SK-N-MC (cell line): ENCODE measurements at regions not wholly inside any gene's neighbourhood (a gene's known extent, or its start where the extent isn't known, plus 50 kb on each side); places are given as distances from the start of the nearest gene placed in this dataset.

Source experiments
- DNase-seq: peaks from one replicate; pipeline ENCODE4 v3.0.0-alpha.2; 2011; ENCODE audit warnings: low read depth, low spot score
- H3K27ac ChIP-seq: fragments of 200-600 bp; sonication (generic); 2 replicates; pipeline ENCODE4 v1.5.1; 2016; ENCODE audit warnings: mixed run types
- H3K36me3 ChIP-seq: fragments of 200-600 bp; sonication (generic); 2 replicates; pipeline ENCODE4 v1.6.1; 2017; ENCODE audit warnings: antibody characterized with exemption, low read length, mixed read lengths; ENCODE audit not compliant: insufficient read depth
- H3K4me3 ChIP-seq: fragments of 200-600 bp; sonication (generic); 2 replicates; pipeline ENCODE4 v1.5.1; 2016
- H3K9ac ChIP-seq: fragments of 200-600 bp; sonication (generic); 2 replicates; pipeline ENCODE4 v1.8.0; 2017; ENCODE audit warnings: mixed run types, mixed read lengths; ENCODE audit not compliant: insufficient read length
- H3K9me3 ChIP-seq: fragments of 200-600 bp; sonication (generic); 2 replicates; pipeline ENCODE4 v1.6.1; 2017; ENCODE audit warnings: low read depth, mild to moderate bottlenecking, antibody characterized with exemption, low read length, moderate library complexity, mixed read lengths
- EZH2 ChIP-seq: fragments of 200-600 bp; sonication (generic); IDR thresholded peaks from one replicate; pipeline ENCODE4 v1.6.1; 2017; ENCODE audit warnings: antibody characterized with exemption
- FOXP2 ChIP-seq: optimal IDR thresholded peaks from 2 replicates; pipeline ENCODE3; 2011; ENCODE audit warnings: mild to moderate bottlenecking, moderate library complexity; ENCODE audit not compliant: insufficient read depth; ENCODE audit errors: extremely low read length, control extremely low read depth
- POLR2AphosphoS5 ChIP-seq: IDR thresholded peaks from 2 replicates; pipeline ENCODE4 v1.6.1; 2012; ENCODE audit warnings: mild to moderate bottlenecking, low read depth, low read length, borderline replicate concordance

DNA sequence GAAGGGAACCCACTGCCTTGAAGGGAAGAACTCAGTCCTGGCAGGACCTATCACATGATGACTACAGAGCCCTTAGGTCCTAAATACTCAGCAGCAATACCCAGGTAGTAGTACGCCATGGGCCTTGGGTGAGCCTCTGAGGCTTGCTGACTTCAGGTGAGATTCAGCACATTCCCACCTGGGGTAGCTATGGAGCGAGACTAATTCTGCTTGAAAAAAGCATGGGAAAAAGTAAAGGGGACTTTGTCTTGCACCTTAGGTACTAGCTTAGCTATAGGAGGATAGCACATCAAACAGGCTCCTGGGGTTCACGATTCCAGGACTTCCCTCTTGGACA, 98.2 kb upstream of the MEOX2 start:
- Histone ChIP-seq H3K4me3 (no peak overlapping the region), H3K36me3 (no peaks in the 10 kb centered on the region), H3K27ac (no peak overlapping the region), H3K9me3 (no peaks in the 10 kb centered on the region), H3K9ac (no peak overlapping the region)
- TF ChIP-seq FOXP2 (no peak), EZH2 (no peak), POLR2AphosphoS5 (no peak)
- DNase-seq: no peak

DNA sequence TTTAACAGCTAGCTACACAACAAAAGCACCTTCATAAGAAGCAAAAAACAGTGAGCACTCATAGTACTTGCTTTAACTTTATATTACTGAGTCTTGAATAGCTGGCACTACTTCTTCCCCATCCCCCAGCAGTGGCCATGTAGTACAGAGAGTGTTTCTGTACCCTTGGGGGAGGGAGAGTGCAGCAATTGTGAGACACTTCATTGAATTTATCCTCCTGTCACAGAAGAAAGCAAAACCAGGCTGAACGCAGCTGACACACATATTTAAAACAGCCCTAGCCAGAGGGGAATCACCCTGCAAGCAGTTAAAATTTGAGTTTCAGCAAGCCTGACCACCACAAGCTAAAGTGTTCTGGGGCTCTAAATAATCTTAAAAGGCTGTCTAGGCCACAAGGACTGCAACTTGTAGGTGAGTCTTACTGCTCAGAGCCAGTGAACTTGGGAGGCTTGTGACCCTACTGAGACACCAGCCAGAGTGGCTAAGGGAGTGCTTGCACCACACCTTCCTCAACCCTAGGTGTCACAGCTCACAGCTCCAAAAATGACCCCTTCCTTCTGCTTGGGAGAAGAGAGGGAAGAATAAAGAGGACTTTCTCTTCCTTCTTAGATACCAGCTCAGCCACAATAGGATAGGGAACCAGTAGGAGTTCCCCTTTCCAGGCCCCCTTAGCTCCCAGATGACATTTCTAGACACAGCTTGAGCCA, 97.7 kb upstream of the MEOX2 start:
- no peak overlapping the region for H3K9ac ChIP-seq
- H3K36me3 ChIP-seq: no peaks in the 10 kb centered on the region
- H3K9me3 ChIP-seq: no peaks in the 10 kb centered on the region
- no peak for TF ChIP-seq EZH2
- TF ChIP-seq POLR2AphosphoS5: no peak
- no peak for TF ChIP-seq FOXP2
- H3K27ac ChIP-seq: no peak overlapping the region
- H3K4me3 ChIP-seq: peak overlapping the region; percentile 48
- DNase-seq: no peak

DNA sequence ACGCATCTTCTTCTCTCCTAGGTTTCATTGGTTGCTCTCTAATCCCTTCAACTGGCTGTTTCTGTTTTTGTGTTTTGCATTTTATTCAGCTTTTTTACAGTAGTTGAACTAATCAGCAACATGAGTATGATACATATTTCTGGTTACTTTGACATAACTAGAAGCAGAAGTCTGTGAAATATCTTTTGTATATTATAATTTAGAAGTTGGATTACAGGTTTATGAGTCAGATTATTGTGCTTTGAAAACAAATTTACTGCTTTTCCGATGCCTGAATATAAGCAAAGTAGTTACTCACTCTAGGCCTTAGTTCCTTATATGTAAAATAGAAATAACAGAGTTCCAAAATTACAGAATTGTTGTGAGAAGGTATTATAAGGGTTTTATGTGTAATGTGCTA, 96.2 kb upstream of the MEOX2 start:
- TF ChIP-seq FOXP2 (no peak), POLR2AphosphoS5 (no peak), EZH2 (no peak)
- no peak for DNase-seq
- H3K27ac ChIP-seq: no peak overlapping the region

DNA sequence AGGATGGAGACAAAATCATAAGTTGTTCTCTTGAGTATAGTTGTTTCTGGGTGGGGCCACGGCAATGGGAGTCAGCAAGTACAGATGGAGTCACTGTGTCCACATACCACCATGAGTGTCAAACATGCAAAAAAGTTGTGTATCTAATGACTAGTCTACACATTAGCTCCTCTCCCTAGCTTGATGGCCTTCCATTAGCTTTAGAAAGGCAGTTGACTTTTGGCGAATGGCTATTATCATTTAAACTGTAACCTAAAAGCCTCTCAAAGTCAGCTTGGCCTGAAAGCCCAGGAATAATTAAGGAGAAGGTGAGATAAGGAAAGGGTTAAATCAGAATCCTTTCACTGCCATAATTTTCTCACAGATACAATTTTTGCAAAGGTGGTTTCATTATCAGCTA, 95.5 kb upstream of the MEOX2 start:
- TF ChIP-seq EZH2: no peak
- no peak for TF ChIP-seq FOXP2
- TF ChIP-seq POLR2AphosphoS5: no peak
- H3K27ac ChIP-seq: no peak overlapping the region

More for the DNA sequence above, 96.2 kb upstream of the MEOX2 start:
- Histone ChIP-seq H3K4me3 (no peak overlapping the region), H3K36me3 (no peaks in the 10 kb centered on the region), H3K9ac (no peak overlapping the region), H3K9me3 (no peaks in the 10 kb centered on the region)

DNA sequence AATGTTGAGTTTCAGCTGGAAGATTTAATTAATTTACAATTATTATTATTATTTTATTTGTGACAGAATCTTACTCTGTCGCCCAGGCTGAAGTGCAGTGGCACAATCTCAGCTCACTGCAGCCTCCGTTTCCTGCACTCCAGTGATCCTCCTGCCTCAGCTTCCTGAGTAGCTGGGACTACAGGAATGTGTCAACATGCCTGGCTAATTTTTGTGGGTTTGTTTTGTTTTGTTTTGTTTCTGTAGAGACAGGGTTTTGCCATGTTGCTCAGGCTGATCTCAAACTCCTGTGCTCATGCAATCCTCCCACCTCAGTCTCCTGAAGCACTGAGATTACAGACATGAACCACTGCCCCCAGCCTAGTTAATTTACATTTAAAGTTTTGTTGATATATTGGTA, 93.8 kb upstream of the MEOX2 start:
- no peaks in the 10 kb centered on the region for H3K36me3 ChIP-seq
- H3K27ac ChIP-seq: no peak overlapping the region
- H3K4me3 ChIP-seq: no peak overlapping the region
- TF ChIP-seq FOXP2 (no peak), EZH2 (no peak), POLR2AphosphoS5 (no peak)
- no peak for DNase-seq
- H3K9ac ChIP-seq: no peak overlapping the region
- H3K9me3 ChIP-seq: no peaks in the 10 kb centered on the region

More for the DNA sequence above, 95.5 kb upstream of the MEOX2 start:
- no peak for DNase-seq
- no peak overlapping the region for H3K4me3 ChIP-seq
- H3K36me3 ChIP-seq: no peaks in the 10 kb centered on the region
- no peak overlapping the region for H3K9ac ChIP-seq
- no peaks in the 10 kb centered on the region for H3K9me3 ChIP-seq

DNA sequence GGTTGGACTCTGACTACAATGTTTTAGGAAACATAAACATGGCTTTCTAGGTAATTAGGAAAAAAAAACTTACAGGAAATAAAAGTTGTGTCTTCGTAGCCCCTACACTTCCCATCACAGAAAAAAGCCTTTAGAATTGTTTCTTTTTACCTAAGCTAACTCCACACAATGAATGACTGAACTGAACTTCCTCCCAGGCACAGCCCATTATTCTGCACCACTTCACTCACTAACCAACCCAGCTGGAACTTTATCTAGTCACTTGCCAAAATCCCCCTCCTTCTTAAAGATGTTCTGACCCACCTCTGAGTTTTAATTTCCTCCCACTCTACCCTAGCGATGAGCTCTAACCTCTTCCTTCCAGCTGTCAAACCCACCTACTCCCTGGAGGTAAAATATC, 91.7 kb upstream of the MEOX2 start:
- TF ChIP-seq POLR2AphosphoS5 (no peak), EZH2 (no peak)
- Histone ChIP-seq H3K36me3 (no peaks in the 10 kb centered on the region), H3K9ac (no peak overlapping the region), H3K27ac (no peak overlapping the region), H3K9me3 (no peaks in the 10 kb centered on the region), H3K4me3 (no peak overlapping the region)
- DNase-seq: no peak

DNA sequence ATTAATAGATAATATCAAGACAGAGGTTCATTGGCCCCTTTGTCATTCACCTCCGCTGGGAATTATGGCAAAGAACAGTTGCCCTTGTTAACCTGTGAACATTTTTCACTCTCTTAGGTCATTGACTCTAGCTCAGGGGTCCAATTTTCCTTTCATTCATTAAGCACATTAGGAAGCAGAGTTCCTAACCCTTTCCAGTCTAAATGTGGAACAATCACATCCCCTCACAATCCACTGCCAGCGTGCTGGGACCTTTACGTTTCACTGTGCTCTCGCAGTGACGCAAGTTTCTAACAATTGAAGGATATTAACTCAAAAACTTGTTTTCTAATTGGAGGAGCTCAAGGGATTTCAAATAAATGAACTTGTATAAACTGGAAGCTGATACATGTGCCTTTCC, 79.3 kb upstream of the MEOX2 start:
- TF ChIP-seq POLR2AphosphoS5: no peak
- H3K36me3 ChIP-seq: no peaks in the 10 kb centered on the region

DNA sequence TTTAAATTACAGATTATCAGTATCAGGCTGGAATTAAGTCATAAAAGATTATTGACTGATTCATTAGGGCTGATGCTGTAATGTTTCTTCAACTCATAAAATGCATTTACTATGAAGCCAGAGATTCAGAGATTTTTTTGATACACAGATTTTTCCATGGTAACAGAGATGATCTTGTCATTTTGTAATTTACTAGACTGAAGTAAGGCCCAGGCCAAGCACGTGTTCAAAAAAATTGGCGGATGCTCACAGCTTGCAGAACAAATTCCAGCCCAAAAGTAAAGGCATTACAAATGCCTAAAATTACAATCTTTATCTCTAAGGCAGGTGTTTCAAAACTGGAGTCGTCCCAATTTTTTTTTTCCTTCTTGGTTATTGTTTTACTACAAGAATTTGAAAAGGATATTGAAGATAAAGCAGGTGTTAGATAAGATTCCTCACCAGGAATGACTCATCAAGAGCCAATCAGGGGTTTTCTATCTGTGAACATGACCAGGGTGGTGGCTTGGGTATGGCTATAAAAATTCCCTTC, 78.4 kb upstream of the MEOX2 start:
- no peak for DNase-seq
- TF ChIP-seq POLR2AphosphoS5: no peak
- no peak for TF ChIP-seq FOXP2
- TF ChIP-seq EZH2: no peak
- Histone ChIP-seq H3K27ac (no peak overlapping the region), H3K9me3 (no peaks in the 10 kb centered on the region), H3K9ac (no peak overlapping the region), H3K4me3 (no peak overlapping the region), H3K36me3 (no peaks in the 10 kb centered on the region)

More for the DNA sequence above, 79.3 kb upstream of the MEOX2 start:
- no peak overlapping the region for H3K27ac ChIP-seq
- H3K9me3 ChIP-seq: no peaks in the 10 kb centered on the region
- no peak overlapping the region for H3K9ac ChIP-seq
- no peak overlapping the region for H3K4me3 ChIP-seq
- DNase-seq: no peak

DNA sequence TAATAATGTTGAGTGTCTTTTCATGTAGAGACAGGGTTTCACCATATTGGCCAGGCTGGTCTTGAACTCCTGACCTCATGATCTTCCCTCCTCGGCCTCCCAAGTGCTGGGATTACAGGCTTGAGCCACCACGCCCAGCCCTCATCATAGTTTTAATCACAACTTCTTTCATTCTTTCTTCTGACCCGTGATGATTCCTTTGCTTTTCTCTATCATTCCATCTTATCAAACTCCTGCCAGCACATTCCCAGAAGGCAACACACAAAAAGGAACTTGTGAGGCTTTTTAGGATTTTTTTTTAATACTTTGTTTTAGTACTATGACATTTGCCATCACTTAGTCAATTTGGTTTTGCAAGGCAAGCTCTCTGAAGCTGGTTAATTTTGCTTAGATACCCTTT, 77.5 kb upstream of the MEOX2 start:
- no peak overlapping the region for H3K4me3 ChIP-seq
- TF ChIP-seq POLR2AphosphoS5 (no peak), EZH2 (no peak), FOXP2 (no peak)
- H3K9me3 ChIP-seq: no peaks in the 10 kb centered on the region

More for the DNA sequence above, 77.5 kb upstream of the MEOX2 start:
- H3K36me3 ChIP-seq: no peaks in the 10 kb centered on the region
- H3K27ac ChIP-seq: no peak overlapping the region
- H3K9ac ChIP-seq: no peak overlapping the region
- DNase-seq: no peak
